Adipocyte (in vitro differentiated cells): ENCODE measurements at regions not wholly inside any gene's neighbourhood (a gene's known extent, or its start where the extent isn't known, plus 50 kb on each side); places are given as distances from the start of the nearest gene placed in this dataset.

Experiments used
- DNase-seq: peaks from one replicate; pipeline ENCODE4 v3.0.0-alpha.2; 2015; ENCODE audit warnings: low read depth
- H3K27me3 ChIP-seq: replicated peaks from 2 replicates; pipeline ENCODE4 v1.7.0; 2013; ENCODE audit warnings: mild to moderate bottlenecking, low read length, moderate library complexity; ENCODE audit not compliant: control insufficient read depth, insufficient read depth
- H3K36me3 ChIP-seq: 2 replicates; pipeline ENCODE4 v1.7.0; 2013; ENCODE audit warnings: low read length, mild to moderate bottlenecking, moderate library complexity; ENCODE audit not compliant: control insufficient read depth, insufficient read depth, severe bottlenecking
- H3K4me1 ChIP-seq: 2 replicates; pipeline ENCODE4 v1.7.0; 2013; ENCODE audit warnings: mild to moderate bottlenecking, low read length, moderate library complexity; ENCODE audit not compliant: control insufficient read depth, insufficient read depth
- H3K4me3 ChIP-seq: 2 replicates; pipeline ENCODE4 v1.7.0; 2013; ENCODE audit warnings: mild to moderate bottlenecking, low read length, moderate library complexity
- H3K9ac ChIP-seq: 2 replicates; pipeline ENCODE4 v1.7.0; 2013; ENCODE audit warnings: mild to moderate bottlenecking, low read length, moderate library complexity
- H3K9me3 ChIP-seq: 2 replicates; pipeline ENCODE4 v1.7.0; 2013; ENCODE audit warnings: mild to moderate bottlenecking, low read length, moderate library complexity; ENCODE audit not compliant: control insufficient read depth

DNA sequence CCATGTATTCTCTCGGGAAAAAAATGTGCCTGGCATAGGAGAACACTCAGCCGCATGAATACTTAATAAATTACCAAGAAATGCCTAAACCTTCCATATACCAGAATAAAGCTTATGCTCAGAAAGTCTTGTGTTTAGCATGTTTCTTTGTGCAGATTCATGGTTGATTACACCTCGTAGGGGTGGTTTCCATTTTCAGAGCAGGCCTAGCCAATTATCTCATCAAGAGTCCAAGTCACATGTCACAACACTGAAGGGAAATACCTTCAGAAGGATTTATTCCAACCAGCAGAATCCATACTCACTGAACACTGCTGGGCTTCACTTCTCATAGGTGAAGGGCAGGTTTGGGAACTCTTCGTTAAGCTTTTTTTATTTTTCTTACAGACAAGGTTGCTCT is 539.7 kb downstream of the PLXDC2 start:
- H3K36me3 ChIP-seq = no peaks in the 10 kb centered on the region
- H3K4me3 ChIP-seq = no peak overlapping the region
- no peaks in the 10 kb centered on the region for H3K27me3 ChIP-seq
- H3K9me3 ChIP-seq = no peaks in the 10 kb centered on the region
- no peak overlapping the region for H3K9ac ChIP-seq
- DNase-seq = no peak
- H3K4me1 ChIP-seq = no peaks in the 10 kb centered on the region

DNA sequence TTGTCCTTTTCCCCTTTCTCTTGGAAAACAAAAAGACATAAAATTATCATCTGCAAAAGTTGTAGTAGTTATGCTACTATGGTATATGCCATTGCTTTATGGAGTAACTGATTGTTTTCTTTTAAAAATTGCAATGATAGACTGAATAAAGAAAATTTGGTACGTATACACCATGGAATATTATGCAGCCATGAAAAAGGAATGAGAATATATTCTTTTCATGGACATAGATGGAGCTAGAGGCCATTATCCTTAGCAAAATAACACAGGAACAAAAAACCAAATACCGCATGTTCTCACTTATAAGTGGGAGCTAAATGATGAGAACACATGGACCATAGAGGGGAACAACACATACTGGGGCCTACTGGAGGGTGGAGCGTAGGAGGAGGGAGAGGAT is 538.8 kb downstream of the PLXDC2 start:
- Histone ChIP-seq H3K36me3 (no peaks in the 10 kb centered on the region), H3K27me3 (no peaks in the 10 kb centered on the region), H3K9ac (no peak overlapping the region), H3K4me3 (no peak overlapping the region), H3K9me3 (no peaks in the 10 kb centered on the region), H3K4me1 (no peaks in the 10 kb centered on the region)
- no peak for DNase-seq

DNA sequence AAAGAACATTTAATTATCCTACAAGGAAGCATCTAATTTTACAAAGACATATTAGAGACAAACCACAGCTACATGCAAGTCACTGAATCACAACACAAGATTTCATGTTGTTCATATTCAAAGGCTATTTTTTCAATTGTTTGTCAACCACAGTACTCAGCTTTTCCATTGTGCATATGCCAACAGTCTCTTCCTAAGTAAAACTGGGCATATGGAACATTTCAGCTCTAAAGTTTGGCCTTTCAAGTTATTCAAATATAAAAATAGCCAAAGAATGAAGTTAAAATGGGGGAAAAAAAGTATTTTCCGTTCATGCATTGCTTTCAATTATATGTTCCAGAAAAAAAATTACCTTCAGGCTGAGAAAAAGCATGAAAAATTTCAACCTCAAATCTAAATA is 537.9 kb downstream of the PLXDC2 start:
- Histone ChIP-seq H3K36me3 (no peaks in the 10 kb centered on the region), H3K4me3 (no peak overlapping the region), H3K9ac (no peak overlapping the region), H3K4me1 (no peaks in the 10 kb centered on the region), H3K9me3 (no peaks in the 10 kb centered on the region), H3K27me3 (no peaks in the 10 kb centered on the region)
- no peak for DNase-seq

DNA sequence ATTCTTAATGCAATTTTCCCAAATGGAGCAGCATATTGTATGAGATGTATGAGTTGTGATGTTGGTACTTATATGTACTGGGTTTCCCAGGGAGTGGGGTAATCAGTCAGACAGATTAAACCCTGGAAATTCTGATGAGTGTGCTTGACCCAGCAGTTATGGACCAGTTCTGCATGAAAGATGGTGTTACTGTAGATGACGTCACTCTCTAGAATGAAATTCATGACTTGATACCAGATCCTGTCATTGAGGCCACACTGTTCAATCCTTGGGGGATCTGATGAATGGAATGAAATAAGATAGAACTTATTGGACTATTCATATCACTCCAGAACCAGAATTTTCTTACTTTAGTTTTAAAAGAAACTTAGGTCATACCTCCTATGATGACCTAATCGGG is 534.3 kb downstream of the PLXDC2 start:
- Histone ChIP-seq H3K4me1 (no peaks in the 10 kb centered on the region), H3K4me3 (no peak overlapping the region), H3K9me3 (no peaks in the 10 kb centered on the region), H3K9ac (no peak overlapping the region), H3K36me3 (no peaks in the 10 kb centered on the region), H3K27me3 (no peaks in the 10 kb centered on the region)
- DNase-seq = no peak

DNA sequence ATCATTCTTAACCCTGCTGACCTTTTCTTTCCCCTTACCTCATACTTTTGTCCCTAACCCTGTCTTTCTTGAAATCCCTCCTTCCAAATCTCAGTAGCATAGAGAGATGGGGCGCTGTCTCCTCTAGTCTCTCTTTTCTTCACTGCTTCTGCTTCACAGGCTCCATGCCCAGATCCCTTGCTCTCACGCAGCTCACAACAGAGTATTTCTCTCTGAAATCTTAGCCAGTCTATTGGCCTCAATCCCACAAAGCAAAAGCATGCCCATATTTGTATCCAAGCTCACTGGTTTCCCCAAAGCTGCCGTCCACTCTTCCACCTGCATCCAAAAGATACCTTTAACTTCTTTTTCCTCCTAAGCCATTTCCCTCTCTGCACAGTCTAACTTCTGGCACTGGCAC is 526.8 kb downstream of the PLXDC2 start:
- H3K27me3 ChIP-seq = no peaks in the 10 kb centered on the region
- no peaks in the 10 kb centered on the region for H3K4me1 ChIP-seq
- no peak overlapping the region for H3K4me3 ChIP-seq
- no peak for DNase-seq
- H3K36me3 ChIP-seq = no peaks in the 10 kb centered on the region
- H3K9ac ChIP-seq = no peak overlapping the region
- H3K9me3 ChIP-seq = no peaks in the 10 kb centered on the region
